D721Med (cell line): ENCODE measurements at regions not wholly inside any gene's neighbourhood (a gene's known extent, or its start where the extent isn't known, plus 50 kb on each side); places are given as distances from the start of the nearest gene placed in this dataset.

ENCODE experiments used
- DNase-seq: peaks from one replicate; pipeline ENCODE4 v3.0.0; 2011; ENCODE audit warnings: low spot score; ENCODE audit not compliant: insufficient read length
- FAIRE-seq: peaks from 2 replicates; lab custom pipeline; 2011; peaks lifted over from hg19 to GRCh38; lab: Jason Lieb, UNC
- CTCF ChIP-seq: IDR thresholded peaks from 2 replicates; pipeline ENCODE4 v1.5.1; 2012; ENCODE audit warnings: mild to moderate bottlenecking, control low read depth; ENCODE audit not compliant: insufficient read depth; ENCODE audit errors: missing control alignments

- DNase-seq (no peak), FAIRE-seq (no peak)
- no peak for TF ChIP-seq CTCF
Observed at GRCh38 chr6:144714021-144714712, 429.0 kb downstream of the UTRN start.

GRCh38 chr6:144715344-144715743, 430.2 kb downstream of the UTRN start:
- DNase-seq (no peak), FAIRE-seq (no peak)
- no peak for TF ChIP-seq CTCF

- FAIRE-seq (no peak), DNase-seq (no peak)
- no peak for TF ChIP-seq CTCF
Observed at GRCh38 chr6:144718431-144718830, 433.3 kb downstream of the UTRN start.

DNA sequence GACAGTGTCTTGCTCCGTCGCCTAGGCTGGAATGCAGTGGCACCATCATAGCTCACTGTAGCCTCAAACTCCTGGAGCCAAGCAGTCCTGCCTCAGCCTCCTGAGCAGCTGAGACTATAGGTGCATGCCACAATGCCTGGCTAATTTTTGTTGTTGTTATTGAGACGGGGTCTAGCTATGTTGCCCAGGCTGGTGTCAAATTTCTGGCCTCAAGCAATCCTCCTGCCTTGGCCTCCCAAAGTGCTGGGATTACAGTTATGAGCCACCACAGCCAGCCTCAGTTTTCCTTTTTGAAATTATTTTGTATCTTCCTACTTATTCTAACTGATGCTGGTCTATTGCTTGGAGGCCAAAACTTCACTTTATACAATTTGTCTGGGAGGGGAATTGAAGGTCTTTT, 436.1 kb downstream of the UTRN start:
- TF ChIP-seq CTCF, result no peak
- FAIRE-seq, result no peak
- DNase-seq, result no peak

DNA sequence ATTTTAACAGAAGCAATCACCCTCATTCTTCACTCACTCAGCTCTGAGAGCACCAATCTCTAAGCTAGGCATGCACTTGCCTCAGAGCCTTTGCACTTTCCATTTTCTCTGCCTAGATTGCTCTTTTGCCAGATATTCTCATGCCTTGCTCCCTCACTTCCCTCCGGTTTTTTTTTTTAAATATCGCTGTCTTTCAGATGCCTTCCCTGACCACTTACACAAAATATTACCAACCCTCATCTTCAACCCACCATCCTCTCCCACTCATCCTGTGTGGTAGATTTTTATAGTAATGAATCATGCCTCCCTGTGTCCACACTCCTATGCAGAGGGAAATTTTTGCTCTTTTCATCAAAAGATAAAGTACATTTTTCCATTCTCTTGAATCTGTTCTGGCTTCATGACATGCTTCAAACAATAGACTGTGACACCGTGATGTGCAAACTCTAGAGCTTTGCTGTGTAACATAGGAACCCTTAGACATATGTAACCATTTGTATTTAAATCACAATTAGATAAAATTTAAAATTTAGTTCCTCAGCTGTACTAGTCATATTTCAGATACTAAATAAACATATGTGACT, 437.1 kb downstream of the UTRN start:
- DNase-seq, result no peak
- no peak for FAIRE-seq
- TF ChIP-seq CTCF, result no peak

GRCh38 chr6:144722925-144723324, 437.8 kb downstream of the UTRN start:
- DNase-seq (no peak), FAIRE-seq (no peak)

More at GRCh38 chr6:144722925-144723324, 437.8 kb downstream of the UTRN start:
- no peak for TF ChIP-seq CTCF
